ENCODE measurements at regions not wholly inside any gene's neighbourhood (a gene's known extent, or its start where the extent isn't known, plus 50 kb on each side); places are given as distances from the start of the nearest gene placed in this dataset.
"Not testable (repeated sequence)": the region's sequence is repeated elsewhere in the genome, so short reads cannot be mapped to it uniquely, and the experiment has no call there.

GRCh38 chr4:126647756-126648397, 984.9 kb upstream of the INTU start:
- H3K36me3 ChIP-seq, result no peaks in the 10 kb centered on the region
- DNase-seq, result no peak
- H3K9me3 ChIP-seq, result no peaks in the 10 kb centered on the region
- H3K27ac ChIP-seq, result no peak overlapping the region
- no peaks in the 10 kb centered on the region for H3K4me1 ChIP-seq (ENCODE audit: insufficient read depth)
- WGBS, 3 donors, result 34 to 42% (median 34%) methylated on average over 3 of the region's 3 CpGs
- no peak overlapping the region for H3K4me3 ChIP-seq
- no peaks in the 10 kb centered on the region for H3K27me3 ChIP-seq
- intact Hi-C loops (cut with DNase I), result no loop called here
- no peak for TF ChIP-seq CTCF (IDR thresholded peaks at IDR 0.05)
- no peak for TF ChIP-seq EP300 (IDR thresholded peaks at IDR 0.05)
- no peak for TF ChIP-seq POLR2A (IDR thresholded peaks at IDR 0.05)

- Histone ChIP-seq H3K27me3 (no peaks in the 10 kb centered on the region), H3K4me1 (ENCODE audit: insufficient read depth) (no peaks in the 10 kb centered on the region), H3K27ac (no peak overlapping the region), H3K4me3 (no peak overlapping the region), H3K36me3 (no peaks in the 10 kb centered on the region), H3K9me3 (no peaks in the 10 kb centered on the region)
- TF ChIP-seq EP300 (IDR thresholded peaks at IDR 0.05), result no peak
- TF ChIP-seq CTCF (IDR thresholded peaks at IDR 0.05), result no peak
- TF ChIP-seq POLR2A (IDR thresholded peaks at IDR 0.05), result no peak
- 90 to 94% (median 91%) methylated on average over 1 of the region's 1 CpG for WGBS, 3 donors
- intact Hi-C loops (cut with DNase I), result no loop called here
- DNase-seq, result no peak
These were observed 974.3 kb upstream of the INTU start for GRCh38 chr4:126658411-126658810.

GRCh38 chr4:126661194-126661593, 971.6 kb upstream of the INTU start:
- no peaks in the 10 kb centered on the region for H3K27me3 ChIP-seq
- H3K36me3 ChIP-seq, result no peaks in the 10 kb centered on the region
- H3K4me1 ChIP-seq (ENCODE audit: insufficient read depth), result no peaks in the 10 kb centered on the region
- H3K4me3 ChIP-seq, result no peak overlapping the region
- no peak overlapping the region for H3K27ac ChIP-seq
- TF ChIP-seq POLR2A (IDR thresholded peaks at IDR 0.05) (no peak), EP300 (IDR thresholded peaks at IDR 0.05) (no peak), CTCF (IDR thresholded peaks at IDR 0.05) (no peak)
- H3K9me3 ChIP-seq, result no peaks in the 10 kb centered on the region
- DNase-seq, result no peak
- intact Hi-C loops (cut with DNase I), result no loop called here

GRCh38 chr4:126664839-126665238, 967.9 kb upstream of the INTU start:
- no peak for DNase-seq

GRCh38 chr4:126670038-126670437, 962.7 kb upstream of the INTU start:
- intact Hi-C loops (cut with DNase I); H3K9me3 ChIP-seq; H3K27me3 ChIP-seq; DNase-seq; H3K4me3 ChIP-seq; H3K4me1 ChIP-seq (ENCODE audit: insufficient read depth); H3K36me3 ChIP-seq; H3K27ac ChIP-seq: not testable (repeated sequence)
- 82 to 90% (median 85%) methylated on average over 5 of the region's 5 CpGs for WGBS, 3 donors

More at GRCh38 chr4:126664839-126665238, 967.9 kb upstream of the INTU start:
- Histone ChIP-seq H3K9me3 (no peaks in the 10 kb centered on the region), H3K27me3 (no peaks in the 10 kb centered on the region), H3K36me3 (no peaks in the 10 kb centered on the region), H3K27ac (no peak overlapping the region), H3K4me1 (ENCODE audit: insufficient read depth) (no peaks in the 10 kb centered on the region), H3K4me3 (no peak overlapping the region)
- 83 to 97% (median 95%) methylated on average over 1 of the region's 1 CpG for WGBS, 3 donors
- intact Hi-C loops (cut with DNase I), result no loop called here
- TF ChIP-seq EP300 (IDR thresholded peaks at IDR 0.05), result no peak
